H54 (cell line): ENCODE measurements at regions not wholly inside any gene's neighbourhood (a gene's known extent, or its start where the extent isn't known, plus 50 kb on each side); places are given as distances from the start of the nearest gene placed in this dataset.
"Not testable (repeated sequence)": the region's sequence is repeated elsewhere in the genome, so short reads cannot be mapped to it uniquely, and the experiment has no call there.

Source experiments
- DNase-seq: peaks from one replicate; pipeline ENCODE4 v3.0.0; 2011; ENCODE audit warnings: low spot score, mixed read lengths; ENCODE audit not compliant: insufficient read length
- FAIRE-seq: peaks from 3 replicates; lab custom pipeline; 2011; peaks lifted over from hg19 to GRCh38; lab: Jason Lieb, UNC
- POLR2A ChIP-seq: IDR thresholded peaks from 2 replicates; pipeline ENCODE4 v1.6.1; 2011; ENCODE audit warnings: low read depth, mild to moderate bottlenecking, low read length

DNA sequence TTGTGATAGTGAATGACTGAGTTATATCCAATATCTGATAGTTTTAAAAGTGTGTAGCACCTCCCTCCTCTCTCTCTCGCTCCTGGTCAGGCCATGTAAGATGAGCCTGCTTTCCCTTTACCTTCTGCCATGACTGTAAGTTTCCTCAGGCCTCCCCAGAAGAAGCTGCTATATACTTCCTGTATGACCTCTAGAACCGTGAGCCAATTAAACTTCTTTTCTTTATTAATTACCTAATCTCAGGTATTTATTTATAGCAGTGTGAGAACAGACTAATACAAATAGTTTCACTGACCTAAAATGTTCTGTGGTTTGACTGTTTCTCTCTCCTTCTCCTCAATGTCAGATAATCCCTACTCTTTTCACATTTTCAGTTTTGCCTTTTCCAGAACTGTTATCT is 321.3 kb upstream of the MBL2 start:
- TF ChIP-seq POLR2A: no peak
- no peak for FAIRE-seq
- DNase-seq: no peak

DNA sequence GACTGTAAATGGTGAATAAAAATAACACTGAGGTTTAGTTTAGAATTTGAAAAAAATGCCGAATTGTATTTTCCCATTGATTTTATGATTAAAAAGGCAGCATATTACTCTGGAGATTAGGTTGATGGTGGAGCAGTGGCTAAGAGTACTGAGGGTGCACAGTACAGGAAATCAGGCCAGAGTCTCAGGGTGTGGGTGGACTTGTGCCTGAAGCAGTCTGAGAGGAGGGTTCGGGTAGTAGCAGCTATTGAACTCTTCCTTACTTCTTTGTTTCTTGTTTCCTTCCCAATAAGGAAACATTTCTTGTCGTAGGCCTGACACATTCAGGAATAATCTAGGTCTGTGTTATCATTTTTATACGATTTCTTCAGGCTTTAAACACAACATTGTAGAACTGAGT is 319.0 kb upstream of the MBL2 start:
- DNase-seq (no peak), FAIRE-seq (no peak)
- TF ChIP-seq POLR2A: no peak

DNA sequence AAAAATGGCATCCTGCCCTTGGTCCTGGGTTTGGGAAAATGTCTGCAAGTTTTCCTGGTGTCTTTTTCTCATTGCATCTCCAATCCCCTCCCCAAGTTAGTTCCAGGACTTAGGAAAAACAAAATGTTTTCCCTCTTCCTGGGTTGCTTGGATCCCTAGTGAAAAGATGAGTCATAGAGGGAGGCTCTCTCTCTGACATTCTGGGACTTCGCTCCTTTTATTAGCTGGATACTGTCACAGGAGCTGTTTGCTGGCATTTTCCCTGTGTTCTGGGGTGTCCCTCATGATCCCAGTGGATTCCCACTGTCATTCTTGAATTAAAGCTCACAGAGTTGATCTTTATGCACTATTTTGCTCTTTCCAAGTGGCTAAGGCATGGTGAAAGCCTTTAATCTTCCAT is 316.4 kb upstream of the MBL2 start:
- DNase-seq: no peak
- TF ChIP-seq POLR2A: no peak
- FAIRE-seq: no peak

DNA sequence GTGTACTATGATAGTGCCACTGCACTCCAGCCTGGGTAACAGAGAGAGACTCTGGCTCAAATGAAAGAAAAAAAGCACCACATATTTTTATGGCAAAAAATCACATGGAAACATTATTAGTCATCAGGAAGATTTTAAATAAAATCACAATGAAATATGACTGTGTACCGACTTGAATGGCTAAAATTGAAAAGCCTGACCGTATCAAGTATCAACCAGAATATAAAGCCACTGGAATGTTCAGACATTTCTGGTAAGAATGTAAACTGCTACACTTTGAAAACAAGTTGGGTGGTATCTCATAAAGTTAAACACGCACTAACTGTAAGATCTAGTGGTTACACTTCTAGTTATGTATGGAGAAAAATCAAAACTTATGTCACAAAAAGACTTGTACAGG is 306.7 kb upstream of the MBL2 start:
- DNase-seq: no peak
- TF ChIP-seq POLR2A: no peak
- no peak for FAIRE-seq

DNA sequence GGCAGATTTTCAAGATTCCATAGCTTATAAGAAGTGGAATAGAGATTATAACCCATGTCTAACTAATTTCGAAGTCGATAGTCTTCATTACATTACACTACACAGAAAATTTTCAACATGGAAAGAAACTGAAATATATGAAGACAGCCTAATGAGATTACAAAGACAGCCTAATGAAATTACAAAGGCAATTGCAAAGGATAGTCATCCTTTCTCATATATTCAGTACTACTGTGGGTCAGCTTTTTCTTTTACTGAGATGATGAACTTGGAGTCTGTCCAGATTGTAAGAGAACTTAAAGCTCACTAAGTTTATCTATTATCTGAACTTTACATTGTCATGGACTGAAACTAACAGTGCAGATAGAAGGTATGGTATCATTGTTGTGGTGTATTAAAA is 304.4 kb upstream of the MBL2 start:
- DNase-seq (no peak), FAIRE-seq (no peak)
- TF ChIP-seq POLR2A: no peak

DNA sequence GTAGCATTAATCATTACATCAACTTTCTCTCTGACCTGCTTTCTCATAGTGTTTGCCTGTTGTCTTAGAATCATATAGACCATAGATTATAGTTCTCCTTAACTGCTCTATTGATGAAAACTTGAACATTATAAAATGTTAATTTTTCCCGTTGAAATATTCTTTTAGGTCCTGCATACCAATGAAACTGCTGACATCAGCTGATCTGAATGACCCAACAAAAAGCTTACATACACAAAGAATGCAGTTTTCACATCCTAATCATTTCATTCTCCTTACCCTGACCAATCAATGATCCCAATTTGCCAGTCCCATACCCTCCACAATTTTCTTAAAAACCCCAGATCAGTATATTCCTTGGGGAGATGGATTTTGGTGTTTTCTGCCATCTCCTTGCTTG is 302.9 kb upstream of the MBL2 start:
- TF ChIP-seq POLR2A: no peak
- FAIRE-seq: no peak
- DNase-seq: no peak

DNA sequence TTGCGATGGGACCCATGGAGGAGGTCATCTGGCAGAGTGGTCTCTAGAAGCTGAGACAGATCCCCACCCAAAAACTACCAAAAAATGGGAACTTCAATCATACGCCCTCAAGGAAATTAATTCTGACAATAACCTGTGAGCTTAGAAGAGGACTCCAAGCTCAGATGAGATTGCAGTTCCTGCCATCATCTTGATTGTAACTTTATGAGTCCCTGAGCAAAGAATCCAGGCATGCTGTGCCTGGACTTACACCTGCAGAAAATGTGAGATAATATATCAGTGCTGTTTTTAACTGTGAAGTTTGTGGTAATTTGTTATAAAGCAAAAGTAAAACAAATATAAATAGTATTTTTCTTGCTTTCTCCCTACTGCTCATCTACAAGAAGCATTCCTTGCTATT is 299.6 kb upstream of the MBL2 start:
- FAIRE-seq: no peak
- DNase-seq: no peak
- no peak for TF ChIP-seq POLR2A

DNA sequence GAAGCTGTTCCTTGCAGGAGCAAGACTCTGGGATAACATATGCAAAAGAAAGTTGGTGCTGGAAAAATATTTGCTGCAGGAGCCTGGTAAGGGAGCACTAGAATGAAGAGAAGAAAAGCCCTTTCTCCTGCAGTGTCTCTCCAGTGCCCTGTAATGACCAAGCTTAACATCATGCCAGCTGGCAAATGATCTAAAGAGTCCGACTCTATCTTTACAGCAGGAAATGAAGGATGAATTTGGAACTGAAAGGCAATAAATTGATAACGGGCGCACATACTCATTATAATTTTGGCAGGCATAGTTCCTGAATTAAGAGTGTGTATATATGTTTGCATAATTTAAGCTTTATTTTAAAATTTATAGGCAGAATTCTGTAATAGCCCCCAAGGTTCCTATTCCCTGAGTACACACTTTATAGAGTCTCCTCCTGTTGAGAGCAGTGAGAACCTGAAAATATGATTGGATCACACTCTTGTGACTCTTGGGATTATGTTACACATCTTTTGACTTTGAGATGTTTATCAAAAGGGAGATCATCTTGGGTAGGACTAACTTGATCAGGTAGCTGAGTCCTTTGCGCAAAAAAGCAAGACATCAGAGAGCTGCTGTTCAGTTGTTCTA is 299.0 kb upstream of the MBL2 start:
- TF ChIP-seq POLR2A: no peak
- DNase-seq: no peak
- FAIRE-seq: no peak

DNA sequence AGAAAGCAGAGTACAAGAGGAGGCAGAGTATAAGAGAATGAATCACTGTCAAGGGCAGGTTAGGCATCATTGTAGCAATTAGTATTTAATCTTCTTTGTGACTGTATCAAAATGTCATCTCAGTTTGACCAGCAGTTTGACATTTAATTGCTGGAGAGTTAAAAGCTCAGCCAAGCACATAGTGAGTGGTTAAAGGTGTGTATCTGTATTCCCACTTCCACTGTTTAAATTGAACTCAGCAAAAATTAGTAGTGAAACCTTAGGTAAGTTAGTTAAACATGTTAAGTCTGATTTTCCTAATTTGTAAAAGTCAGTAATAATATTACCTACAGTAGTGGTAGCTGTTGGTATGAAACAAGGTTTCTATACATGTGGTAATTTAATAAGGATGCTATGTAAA is 296.4 kb upstream of the MBL2 start:
- DNase-seq (no peak), FAIRE-seq (no peak)
- no peak for TF ChIP-seq POLR2A

DNA sequence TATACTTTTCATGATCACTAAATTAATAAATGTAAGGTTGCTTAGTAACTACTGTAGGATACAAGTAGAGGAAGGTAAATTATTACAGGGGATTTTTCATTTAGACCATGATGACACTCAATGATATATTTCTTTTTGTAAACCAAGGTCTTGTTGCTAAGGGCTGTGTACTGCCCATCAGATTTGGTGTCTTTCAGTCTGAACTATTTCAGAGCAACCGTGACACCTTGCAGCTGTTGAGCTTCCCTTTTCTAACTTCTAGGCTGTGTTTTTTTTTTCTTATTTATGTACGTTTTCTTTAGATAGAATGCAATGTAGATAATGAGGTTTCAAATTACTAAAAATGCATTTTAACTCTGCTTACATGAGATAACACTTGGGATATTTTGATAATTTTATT is 292.0 kb upstream of the MBL2 start:
- FAIRE-seq: no peak
- no peak for DNase-seq
- TF ChIP-seq POLR2A: no peak

DNA sequence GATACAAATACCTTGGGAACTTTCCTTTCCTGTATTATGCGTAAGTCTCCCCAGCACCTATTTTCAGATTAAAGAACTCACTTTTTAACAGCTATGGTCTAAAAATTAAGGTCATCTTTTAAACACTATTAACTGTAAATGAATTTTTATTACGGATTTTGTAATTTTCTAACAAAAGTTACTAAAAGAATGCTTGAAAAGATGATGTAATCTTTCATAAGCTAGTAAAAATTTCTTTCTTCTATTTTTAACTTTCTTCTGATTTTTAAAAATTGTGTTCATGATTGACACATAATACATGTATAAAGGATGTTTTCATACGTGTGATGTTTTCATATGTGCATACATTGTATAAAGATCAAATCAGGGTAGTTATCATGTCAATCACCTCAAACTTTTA is 291.2 kb upstream of the MBL2 start:
- no peak for DNase-seq

DNA sequence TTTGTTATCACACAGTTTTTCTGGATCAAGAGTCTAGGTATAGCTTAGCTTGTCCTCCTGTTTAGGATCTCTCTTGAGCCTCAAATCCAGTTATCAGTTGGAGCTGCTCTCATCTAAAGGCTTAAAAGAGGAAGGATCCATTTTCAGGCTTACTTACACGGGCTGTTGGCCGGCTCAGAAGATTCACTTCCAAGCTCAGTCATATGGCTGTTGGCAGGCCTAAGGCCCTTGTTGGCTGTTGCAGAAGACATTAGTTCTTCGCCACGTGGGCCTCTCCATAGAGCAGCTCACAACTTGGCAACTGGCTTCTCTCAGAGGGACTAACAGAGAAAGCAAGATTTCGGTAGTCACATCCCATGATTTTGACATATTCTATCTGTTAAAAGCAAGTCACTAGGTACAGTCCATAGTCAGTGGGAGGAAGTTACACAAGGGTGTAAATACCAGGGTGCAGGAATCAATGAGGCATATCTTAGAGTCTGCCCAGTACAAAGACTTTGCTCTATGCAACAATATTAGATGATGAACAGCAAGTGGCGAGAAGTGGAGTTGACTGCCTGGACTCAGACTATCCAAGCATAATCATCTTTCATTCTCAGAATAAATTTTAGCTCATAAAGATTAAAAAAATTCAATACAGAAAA is 280.1 kb upstream of the MBL2 start:
- no peak for DNase-seq
- no peak for TF ChIP-seq POLR2A
- FAIRE-seq: no peak

More for the DNA sequence above, 291.2 kb upstream of the MBL2 start:
- FAIRE-seq: no peak
- no peak for TF ChIP-seq POLR2A

DNA sequence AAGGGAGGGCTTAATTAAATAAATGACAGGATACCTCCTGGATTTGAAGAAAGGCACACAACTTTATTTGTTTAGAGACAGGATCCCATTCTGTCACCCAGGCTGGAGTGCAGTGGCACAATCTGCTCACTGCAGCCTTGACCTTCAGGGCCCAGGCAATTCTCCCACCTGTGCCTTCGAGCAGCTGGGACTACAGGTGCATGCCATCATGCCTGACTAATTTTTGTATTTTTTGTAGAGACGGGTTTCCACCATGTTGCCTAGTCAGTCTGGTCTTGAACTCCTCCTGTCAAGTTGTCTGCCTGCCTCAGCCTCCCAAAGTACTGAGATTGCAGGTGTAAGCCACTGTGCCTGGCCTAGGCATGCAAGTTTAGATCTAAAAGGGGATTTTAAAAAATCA is 272.7 kb upstream of the MBL2 start:
- FAIRE-seq (no peak), DNase-seq (no peak)
- TF ChIP-seq POLR2A: no peak

DNA sequence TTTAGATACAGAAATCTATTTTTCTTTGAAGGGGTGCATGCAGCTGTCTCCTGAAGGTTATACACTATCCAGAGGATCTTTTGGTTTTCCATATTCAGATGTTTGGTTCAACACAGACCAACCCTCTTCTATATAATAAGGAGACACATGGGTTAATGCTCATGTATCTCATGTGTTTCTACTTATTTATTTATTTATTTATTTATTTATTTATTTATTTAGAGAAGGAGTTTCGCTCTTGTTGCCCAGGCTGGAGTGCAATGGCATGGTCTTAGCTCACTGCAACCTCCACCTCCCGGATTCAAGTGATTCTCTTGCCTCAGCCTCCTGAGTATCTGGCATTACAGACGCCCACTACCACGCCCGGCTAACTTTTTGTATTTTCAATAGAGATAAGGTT is 263.2 kb upstream of the MBL2 start:
- not testable (repeated sequence) for DNase-seq, FAIRE-seq

DNA sequence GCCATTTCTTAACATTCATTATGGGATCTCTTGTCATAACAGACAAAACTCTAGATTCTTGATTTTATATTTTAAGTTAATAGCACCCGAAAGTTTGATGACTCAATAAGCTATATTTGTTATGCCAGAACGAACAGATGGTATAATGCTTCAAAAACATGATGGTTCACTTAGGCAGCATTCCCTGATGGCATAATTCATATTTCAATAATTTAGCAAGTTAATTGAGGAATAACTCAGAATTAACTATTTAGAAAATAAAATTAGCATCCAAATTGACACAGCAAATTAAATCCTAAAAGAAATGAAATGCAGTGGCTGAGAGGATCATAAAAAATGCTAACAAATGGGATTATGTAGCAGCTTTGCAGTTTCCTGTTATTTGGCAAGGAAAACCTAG is 260.8 kb upstream of the MBL2 start:
- TF ChIP-seq POLR2A: no peak
- no peak for DNase-seq
- no peak for FAIRE-seq

DNA sequence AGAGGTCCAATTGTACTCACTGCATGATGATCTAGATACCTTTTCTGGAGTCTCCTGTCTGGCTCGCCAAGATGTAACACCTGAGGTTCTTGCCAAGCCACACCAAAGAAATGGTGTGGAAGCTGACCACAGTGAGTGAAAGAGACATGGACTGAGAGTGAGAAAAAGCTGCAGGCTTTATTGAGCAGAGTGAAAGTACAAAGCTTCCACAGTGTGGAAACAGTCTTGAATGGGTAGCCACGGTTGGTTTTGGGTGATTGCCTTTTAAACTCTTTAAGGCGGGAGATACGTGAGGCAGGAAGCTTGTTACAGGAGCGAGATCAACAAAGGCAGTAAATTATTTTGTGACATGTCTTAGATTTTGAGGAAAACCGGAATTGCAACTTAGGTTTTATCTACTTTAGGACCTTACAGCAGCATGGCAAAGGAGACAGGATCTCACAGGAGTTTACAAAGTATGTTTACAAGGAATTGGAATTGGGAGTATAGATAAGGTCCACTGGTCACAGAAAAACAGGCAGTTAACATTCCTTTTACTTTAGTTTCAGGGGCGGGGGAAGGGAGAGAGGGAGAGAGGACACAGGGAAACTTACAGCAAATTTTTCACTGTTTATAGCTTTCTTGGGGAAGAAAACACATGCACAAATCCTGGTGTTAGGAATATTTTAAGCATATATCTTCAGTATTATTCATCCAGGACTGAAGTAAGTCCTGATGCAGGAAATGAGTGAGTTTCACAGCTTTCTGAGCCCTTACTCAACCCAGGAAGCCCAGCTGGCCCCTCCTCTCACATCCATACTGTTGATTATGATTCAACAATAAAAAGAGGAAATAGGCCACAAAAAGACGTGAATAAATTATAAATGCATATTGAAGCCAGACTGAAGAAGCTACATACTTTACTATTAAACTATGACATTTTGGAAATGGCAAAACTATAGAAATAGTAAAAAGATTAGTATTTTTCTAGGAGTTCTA is 257.6 kb upstream of the MBL2 start:
- not testable (repeated sequence) for FAIRE-seq, DNase-seq
